Activated gamma-delta T cell treated with Interleukin-2 at 50 U/mL for 16 hours (primary cell): ENCODE measurements at regions not wholly inside any gene's neighbourhood (a gene's known extent, or its start where the extent isn't known, plus 50 kb on each side); places are given as distances from the start of the nearest gene placed in this dataset.
A peak's percentile ranks its signal among the peaks of the same experiment; 100 is the strongest.
"Not testable (repeated sequence)": the region's sequence is repeated elsewhere in the genome, so short reads cannot be mapped to it uniquely, and the experiment has no call there.

Source experiments
- DNase-seq: peaks from one replicate; pipeline ENCODE4 v3.0.0-alpha.2; 2020

GRCh38 chr11:87455180-87455579, 417.4 kb downstream of the TMEM135 start:
- no peak for DNase-seq

DNA sequence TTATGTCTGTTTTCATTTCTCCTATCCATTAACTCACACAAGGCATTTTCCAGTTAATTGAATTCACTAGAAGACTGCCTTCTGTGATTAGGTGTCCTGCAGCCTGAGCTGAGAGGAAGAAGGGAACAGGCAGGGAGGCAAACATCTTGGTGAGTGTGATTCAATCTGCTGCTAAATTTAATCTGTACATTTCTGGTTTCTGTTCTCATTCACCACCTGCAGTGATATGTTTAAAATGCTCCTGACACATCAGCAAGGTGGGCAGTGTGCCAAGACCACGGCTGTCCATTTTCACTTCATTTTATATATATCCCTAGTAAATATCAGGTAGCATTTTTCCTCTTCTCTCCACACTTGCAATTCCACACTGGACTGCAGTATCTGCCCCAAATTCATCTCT, 416.5 kb downstream of the TMEM135 start:
- DNase-seq = no peak

- DNase-seq = no peak
Measured at GRCh38 chr11:87453531-87454089, 415.9 kb downstream of the TMEM135 start.

GRCh38 chr11:87452025-87452424, 414.3 kb downstream of the TMEM135 start:
- not testable (repeated sequence) for DNase-seq

DNA sequence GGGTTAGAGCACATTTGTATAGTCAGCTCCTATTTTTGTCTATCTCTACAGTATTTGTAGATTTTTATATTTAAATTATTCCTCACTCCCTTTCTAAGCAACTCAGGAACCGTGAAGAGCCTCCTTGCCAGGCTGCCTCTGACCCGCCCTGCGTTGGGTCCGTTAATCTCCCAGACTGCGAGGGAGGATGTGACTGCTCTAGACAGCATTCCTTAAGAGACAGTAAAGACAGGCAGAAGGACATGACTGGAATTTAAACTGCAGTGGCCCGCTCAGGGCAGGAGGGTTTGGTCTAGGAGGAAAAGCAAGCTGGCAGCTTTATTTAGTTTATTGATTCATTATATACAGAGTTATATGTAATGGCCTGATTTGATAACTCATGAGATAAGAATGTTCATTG, 413.7 kb downstream of the TMEM135 start:
- no peak for DNase-seq

GRCh38 chr11:87447606-87448005, 409.9 kb downstream of the TMEM135 start:
- no peak for DNase-seq

GRCh38 chr11:87444993-87445392, 407.3 kb downstream of the TMEM135 start:
- no peak for DNase-seq

- no peak for DNase-seq
Measured at GRCh38 chr11:87443707-87444106, 406.0 kb downstream of the TMEM135 start.

DNA sequence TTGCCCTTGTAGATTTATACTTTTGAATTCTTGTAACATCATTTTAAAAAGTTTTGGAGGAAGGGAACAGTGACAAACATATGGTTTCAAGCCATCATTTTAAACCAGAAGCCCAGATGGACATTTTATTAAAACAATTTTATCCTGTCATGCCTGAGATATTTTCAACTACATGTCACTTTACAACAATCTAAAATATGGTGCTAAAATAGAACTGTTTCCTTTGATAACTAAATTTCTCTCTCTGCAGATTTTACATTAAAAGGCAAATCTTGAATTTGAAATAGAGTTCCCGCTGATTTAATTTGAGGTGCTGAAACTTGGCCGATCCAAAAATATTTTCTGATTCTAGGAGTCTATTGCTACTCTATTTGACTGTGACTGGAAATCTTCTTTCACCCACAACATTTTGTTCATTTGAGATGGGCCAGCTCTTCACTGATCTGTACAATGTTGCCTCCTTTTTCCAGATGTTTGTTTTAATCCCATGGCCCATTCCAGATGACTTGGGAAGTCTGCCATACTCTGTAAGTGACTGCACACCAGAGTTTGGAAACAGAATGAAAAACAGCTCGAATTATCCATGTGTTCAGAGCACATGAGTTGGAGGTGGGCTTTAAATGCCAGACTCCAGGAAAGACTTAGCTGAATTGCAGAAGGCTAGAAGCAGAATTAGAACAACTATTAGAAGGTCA, 402.5 kb downstream of the TMEM135 start:
- no peak for DNase-seq

- DNase-seq = no peak
Measured at GRCh38 chr11:87438416-87438815, 400.7 kb downstream of the TMEM135 start.

DNA sequence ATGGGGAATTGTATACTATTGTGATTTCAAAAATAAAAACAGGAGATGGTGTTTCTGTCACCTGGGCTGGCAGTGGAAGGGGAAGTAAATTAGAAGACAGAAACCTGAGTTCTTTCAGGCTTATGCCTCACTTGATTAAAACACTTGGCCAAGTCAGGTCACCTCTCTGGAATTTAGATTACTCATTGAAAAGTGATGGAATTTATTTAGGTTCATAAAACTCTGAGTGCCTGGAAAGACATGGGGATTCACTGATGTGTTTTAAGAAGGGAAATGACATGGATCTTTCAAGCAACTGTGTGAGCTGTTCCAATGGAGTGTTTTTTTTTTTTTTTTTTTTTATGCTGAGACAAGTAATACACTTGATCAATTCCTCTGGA, 400.1 kb downstream of the TMEM135 start:
- no peak for DNase-seq

DNA sequence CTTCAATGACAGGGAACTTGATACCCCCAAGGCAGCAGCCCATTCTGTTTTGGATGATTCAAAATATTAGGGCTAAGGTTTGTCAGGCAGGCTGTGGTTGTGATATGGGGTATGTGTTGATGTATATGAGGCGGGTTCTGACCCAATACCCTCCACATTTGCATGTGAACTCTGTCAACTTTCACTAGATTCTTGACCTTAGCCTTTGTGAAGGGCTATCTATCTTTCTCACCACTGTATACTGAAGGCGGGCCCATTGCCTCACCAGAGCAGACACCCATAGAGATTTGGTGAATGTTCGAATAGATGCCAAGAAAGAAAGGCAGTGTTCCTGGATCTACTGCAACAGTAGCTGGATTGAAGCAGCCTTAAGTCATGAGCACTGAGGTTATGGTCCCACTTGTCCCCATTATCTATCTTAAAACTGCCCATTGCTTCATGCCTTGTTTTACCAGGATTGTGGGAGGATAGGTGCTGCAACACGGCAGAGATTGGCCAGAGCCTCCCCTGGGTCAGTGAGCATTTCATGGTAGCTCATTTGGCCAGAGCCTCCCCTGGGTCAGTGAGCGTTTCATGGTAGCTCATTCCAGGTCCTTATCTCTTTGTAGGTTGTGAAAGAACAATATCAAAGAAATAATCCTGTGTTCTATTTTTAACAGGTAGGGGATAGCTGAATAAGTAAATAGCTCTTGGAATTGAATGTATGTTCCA, 399.6 kb downstream of the TMEM135 start:
- no peak for DNase-seq

GRCh38 chr11:87432022-87432421, 394.3 kb downstream of the TMEM135 start:
- no peak for DNase-seq

GRCh38 chr11:87431392-87431791, 393.7 kb downstream of the TMEM135 start:
- no peak for DNase-seq

DNA sequence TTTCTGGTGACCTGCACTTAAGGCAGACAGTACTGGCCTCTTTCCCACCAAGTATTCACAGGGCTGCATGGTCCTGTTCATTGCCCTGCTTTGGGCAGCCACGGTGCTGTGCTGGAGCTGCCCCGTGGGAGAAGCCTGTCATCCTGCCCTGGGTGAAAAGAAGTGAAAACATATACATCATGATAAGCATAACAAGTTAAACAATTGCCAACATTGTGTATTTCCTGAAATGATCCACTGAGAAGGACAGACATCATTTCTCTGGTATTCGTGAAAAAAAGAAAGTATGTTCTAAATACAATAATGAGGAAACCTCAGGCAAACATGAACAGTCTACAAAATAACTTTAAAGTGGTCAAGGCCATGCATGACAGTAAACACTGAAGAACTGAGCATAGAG, 393.1 kb downstream of the TMEM135 start:
- no peak for DNase-seq

GRCh38 chr11:87429996-87430395, 392.3 kb downstream of the TMEM135 start:
- no peak for DNase-seq

- no peak for DNase-seq
Measured at GRCh38 chr11:87428266-87428665, 390.5 kb downstream of the TMEM135 start.

- DNase-seq = no peak
Measured at GRCh38 chr11:87425943-87426342, 388.2 kb downstream of the TMEM135 start.

- DNase-seq = no peak
Measured at GRCh38 chr11:87425391-87425790, 387.7 kb downstream of the TMEM135 start.

GRCh38 chr11:87423161-87423560, 385.4 kb downstream of the TMEM135 start:
- no peak for DNase-seq

GRCh38 chr11:87422566-87422965, 384.8 kb downstream of the TMEM135 start:
- DNase-seq = no peak

DNA sequence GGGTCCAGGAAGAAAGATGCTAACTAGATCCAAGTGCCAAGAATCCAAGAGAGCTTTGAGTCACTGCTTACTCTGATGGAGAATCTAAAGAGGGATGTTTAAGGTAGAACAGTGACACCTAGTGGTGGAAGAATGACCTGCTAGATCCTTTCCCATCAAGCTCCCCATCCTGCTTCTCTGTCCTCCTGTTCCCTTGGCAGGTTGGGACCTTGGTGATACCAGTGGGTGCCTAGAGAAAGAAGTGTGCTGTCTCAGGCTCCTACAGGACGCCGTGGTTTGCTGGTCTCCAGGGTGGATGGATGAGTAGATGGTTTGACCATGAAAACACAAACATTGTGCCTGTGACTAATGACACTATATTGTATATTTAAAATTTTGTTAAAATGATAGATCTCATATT, 383.7 kb downstream of the TMEM135 start:
- peak; percentile 9 for DNase-seq

- DNase-seq = no peak
Measured at GRCh38 chr11:87417951-87418350, 380.2 kb downstream of the TMEM135 start.

DNA sequence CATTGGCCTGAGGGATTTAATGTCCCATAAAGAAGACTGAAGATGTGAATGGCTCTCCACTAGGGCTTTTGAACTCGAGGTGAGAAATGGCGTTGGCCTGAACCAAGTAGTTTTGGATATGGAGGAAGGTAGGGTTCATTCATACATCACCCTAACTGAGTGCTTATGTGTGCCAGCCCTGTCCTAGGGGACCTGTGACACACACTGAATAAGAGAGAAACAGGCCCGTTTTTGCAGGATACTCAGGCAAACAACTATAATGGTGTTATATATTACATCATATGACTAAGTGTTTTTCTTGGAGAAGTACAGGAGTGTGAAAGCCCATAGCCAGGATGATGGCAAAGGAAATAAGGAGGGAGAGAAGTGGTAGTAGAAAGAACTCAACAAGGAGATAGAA, 368.1 kb downstream of the TMEM135 start:
- no peak for DNase-seq
